Upper lobe of left lung (tissue), 4 donors: ENCODE measurements at regions not wholly inside any gene's neighbourhood (a gene's known extent, or its start where the extent isn't known, plus 50 kb on each side); places are given as distances from the start of the nearest gene placed in this dataset.

ENCODE experiments used
- CTCF ChIP-seq, 6 experiments: fragments of 450-650 bp in 4 of 6; fragments of 200-600 bp in 2 of 6; sonication (generic) in 2 of 6; IDR thresholded peaks; one replicate each; pipeline ENCODE4 v1.5.1; 2016 to 2019; ENCODE audit warnings: antibody characterized with exemption in 6 of 6
- POLR2A ChIP-seq, 4 donors: fragments of 450-650 bp; IDR thresholded peaks; one replicate each; pipeline ENCODE4 v1.5.1; 2016 to 2017; ENCODE audit warnings: antibody characterized with exemption in 4 of 4, mild to moderate bottlenecking in 2 of 4
- POLR2AphosphoS5 ChIP-seq, 2 donors: sonication (generic); formaldehyde crosslinking; IDR thresholded peaks; one replicate each; pipeline ENCODE4 v1.5.1; 2017; ENCODE audit warnings: antibody characterized with exemption in 2 of 2

- TF ChIP-seq CTCF (IDR thresholded peaks at IDR 0.05) (no peak), POLR2A (IDR thresholded peaks at IDR 0.05) (no peak), POLR2AphosphoS5 (IDR thresholded peaks at IDR 0.05) (no peak)
Measured at GRCh38 chr2:59307196-59307595, 1066.1 kb upstream of the FANCL start.
